IMR-90 (cell line): ENCODE measurements at regions not wholly inside any gene's neighbourhood (a gene's known extent, or its start where the extent isn't known, plus 50 kb on each side); places are given as distances from the start of the nearest gene placed in this dataset.

Experiments
- CEBPB ChIP-seq: IDR thresholded peaks from 2 replicates; pipeline ENCODE4 v1.6.1; 2012; ENCODE audit warnings: low read depth, low read length, improper control_type of control experiment
- ELK1 ChIP-seq: fragments of 150-350 bp; IDR thresholded peaks from 2 replicates; pipeline ENCODE4 v1.6.1; 2016; ENCODE audit warnings: low read depth, mild to moderate bottlenecking, low read length, moderate library complexity, borderline replicate concordance
- POLR2A ChIP-seq: IDR thresholded peaks from 2 replicates; pipeline ENCODE4 v1.6.1; 2012; ENCODE audit warnings: mild to moderate bottlenecking, low read depth, low read length
- RAD21 ChIP-seq: IDR thresholded peaks from 2 replicates; pipeline ENCODE4 v1.6.1; 2012; ENCODE audit warnings: low read length, improper control_type of control experiment
- RFX5 ChIP-seq: IDR thresholded peaks from 2 replicates; pipeline ENCODE4 v1.8.0; 2012; ENCODE audit warnings: low read depth, mild to moderate bottlenecking, low read length, moderate library complexity
- TF ChIP-seq, protein P1 (sequence below): conservative IDR thresholded peaks from 2 replicates; pipeline ENCODE4 v1.5.1; 2012; ENCODE audit warnings: mild to moderate bottlenecking, low read depth, low read length, improper control_type of control experiment

DNA sequence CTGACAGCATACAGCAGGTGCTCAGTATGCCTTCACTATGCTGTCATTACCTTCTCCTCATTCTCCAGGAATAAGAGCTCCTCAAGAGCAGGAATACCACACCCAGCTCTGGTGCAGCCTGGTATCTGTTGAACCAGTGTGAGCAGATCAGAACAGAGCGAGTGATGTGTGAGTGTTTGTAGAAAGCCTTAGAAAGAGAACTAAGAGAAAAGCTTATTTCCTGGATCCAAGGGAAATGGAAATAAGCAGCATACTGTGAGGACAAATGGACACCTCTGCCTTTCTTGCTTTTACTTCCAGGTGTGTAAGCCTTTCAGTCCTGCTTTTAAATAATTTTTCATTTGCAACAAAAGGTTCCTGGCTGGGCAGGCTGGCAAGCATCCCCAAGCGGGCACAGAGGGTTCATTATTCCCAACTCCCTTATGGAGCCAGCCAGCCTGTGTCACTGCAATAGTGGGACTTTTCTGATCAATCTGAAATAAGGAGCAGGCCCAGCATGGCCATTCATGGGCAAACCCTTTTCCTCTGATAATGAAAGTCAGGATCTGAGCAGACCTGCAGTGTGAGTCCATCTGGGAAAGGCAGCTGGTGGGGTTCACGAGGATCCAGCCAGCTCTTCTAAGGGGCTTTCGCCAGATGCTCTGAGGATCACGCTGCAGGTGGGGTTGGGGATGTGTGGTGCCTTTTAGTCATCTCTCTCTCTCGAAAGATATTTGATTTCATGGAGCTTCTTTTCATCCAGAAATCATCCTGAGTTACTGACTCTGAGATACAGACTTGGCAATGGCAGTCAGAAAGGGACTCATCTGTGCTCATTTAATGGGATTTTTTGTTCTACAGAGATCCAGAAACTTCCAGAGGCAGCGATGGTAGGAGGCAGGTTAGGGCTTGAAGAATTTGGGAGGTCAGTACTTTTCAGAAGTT is 594.9 kb upstream of the CFAP20DC start:
- TF ChIP-seq, protein P1, sequence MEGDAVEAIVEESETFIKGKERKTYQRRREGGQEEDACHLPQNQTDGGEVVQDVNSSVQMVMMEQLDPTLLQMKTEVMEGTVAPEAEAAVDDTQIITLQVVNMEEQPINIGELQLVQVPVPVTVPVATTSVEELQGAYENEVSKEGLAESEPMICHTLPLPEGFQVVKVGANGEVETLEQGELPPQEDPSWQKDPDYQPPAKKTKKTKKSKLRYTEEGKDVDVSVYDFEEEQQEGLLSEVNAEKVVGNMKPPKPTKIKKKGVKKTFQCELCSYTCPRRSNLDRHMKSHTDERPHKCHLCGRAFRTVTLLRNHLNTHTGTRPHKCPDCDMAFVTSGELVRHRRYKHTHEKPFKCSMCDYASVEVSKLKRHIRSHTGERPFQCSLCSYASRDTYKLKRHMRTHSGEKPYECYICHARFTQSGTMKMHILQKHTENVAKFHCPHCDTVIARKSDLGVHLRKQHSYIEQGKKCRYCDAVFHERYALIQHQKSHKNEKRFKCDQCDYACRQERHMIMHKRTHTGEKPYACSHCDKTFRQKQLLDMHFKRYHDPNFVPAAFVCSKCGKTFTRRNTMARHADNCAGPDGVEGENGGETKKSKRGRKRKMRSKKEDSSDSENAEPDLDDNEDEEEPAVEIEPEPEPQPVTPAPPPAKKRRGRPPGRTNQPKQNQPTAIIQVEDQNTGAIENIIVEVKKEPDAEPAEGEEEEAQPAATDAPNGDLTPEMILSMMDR = no peak
- TF ChIP-seq RFX5 (no peak), POLR2A (no peak), CEBPB (no peak), RAD21 (no peak), ELK1 (no peak)
